HG02642 (cell line): ENCODE measurements at regions not wholly inside any gene's neighbourhood (a gene's known extent, or its start where the extent isn't known, plus 50 kb on each side); places are given as distances from the start of the nearest gene placed in this dataset.
"Not testable (repeated sequence)": the region's sequence is repeated elsewhere in the genome, so short reads cannot be mapped to it uniquely, and the experiment has no call there.

Experiments
- ATAC-seq: cut with Tn5 transposase; IDR thresholded peaks from one replicate; pipeline ENCODE4 v1.9.1; 2021; ENCODE audit warnings: mild to moderate bottlenecking; ENCODE audit not compliant: unreplicated experiment, poor library complexity

DNA sequence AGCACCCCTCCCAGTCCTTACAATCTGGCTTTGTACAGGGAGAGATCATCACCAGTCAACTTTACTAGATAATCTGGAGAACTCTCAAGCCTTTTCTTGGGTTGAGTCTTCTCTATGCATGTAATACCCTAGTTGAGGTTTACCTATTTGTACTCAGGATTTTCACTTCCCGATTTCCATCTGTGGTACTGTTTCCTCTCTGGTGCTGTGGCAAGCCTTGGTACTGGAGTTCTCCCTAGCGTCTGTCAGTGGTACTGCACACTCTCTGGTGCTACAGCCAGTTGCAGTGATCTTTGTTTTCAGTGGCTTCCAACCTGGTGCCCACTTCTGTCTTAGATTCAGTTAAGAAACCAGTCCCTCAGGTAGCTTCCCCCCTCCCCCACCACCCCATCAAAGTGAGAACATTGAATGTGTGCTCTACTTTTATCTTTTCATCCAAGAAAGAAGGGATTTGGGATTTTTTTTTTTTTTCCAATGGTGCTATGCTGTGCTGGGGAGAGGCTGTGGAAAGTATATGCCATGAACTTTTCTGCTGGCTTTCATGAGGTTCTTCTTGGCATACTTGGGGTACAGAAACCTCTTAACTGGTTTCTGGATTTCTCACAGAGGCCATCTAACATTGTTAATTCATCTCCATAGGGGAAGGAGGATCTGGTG lies 69.4 kb upstream of the EVL start:
- peak; percentile 99 for ATAC-seq

DNA sequence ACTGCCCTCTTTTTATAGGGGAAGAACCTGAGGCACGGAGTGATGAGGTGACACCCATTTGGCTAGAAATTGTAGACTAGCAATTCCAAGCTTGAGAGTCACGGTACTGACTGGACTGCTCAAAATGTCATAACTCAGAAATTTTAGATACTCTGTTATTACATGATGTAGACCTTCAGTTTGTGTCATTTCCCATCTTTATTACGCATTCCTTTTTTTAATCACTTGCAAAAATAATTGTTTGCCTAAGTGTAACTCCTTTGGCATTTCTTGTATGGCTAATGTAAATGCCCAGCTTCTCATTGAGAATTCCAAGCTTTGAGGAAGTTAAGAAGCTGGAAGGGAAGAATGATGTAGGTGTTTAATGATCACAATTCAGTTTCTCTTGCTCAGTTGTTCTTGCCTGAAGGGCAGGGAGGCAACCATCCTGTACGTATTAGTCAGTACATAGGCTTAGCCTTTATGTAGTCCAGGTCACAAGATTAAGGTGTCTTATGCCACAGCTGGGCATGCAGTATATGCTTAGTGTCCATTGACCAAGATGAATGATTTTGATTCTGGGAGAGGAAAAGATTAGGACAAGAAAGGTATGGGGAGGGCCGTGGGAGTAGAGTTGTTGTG lies 68.2 kb upstream of the EVL start:
- ATAC-seq: no peak

DNA sequence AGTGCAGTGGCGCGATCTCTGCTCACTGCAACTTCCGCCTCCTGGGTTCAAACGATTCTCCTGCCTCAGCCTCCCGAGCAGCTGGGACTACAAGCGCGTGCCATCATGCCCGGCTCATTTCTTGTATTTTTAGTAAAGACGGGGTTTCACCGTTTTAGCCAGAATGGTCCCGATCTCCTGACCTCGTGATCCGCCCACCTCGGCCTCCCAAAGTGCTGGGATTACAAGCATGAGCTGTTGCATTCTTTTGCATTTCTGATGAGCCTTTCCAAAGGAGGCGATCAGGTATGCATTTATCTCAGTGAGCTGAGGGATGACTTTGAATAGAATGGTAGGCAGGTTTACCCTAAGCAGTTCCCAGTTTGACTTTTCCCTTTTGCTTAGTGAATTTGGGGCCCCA lies 64.8 kb upstream of the EVL start:
- ATAC-seq: not testable (repeated sequence)

DNA sequence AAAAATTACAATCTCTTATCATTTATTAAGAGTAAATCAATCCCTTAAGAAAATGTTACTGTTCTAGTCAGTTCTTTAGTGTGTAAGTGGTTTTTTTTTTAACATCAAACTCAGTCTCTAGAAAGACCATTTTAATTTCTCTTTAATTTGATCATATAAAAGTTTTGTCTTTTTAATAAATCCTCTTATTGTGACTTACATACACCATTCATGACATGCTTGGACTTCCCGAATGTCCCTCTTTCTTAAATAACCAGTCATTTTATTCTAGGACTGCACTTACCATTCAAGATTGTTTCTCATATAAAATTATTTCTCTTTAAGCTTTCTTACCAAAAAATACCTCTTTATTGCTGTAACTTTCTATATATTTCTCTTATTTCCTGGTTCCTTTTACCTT lies 60.8 kb upstream of the EVL start:
- no peak for ATAC-seq

- no peak for ATAC-seq
These were observed 58.0 kb upstream of the EVL start for GRCh38 chr14:100007254-100007653.

GRCh38 chr14:100009802-100010201 lies 55.4 kb upstream of the EVL start:
- not testable (repeated sequence) for ATAC-seq

DNA sequence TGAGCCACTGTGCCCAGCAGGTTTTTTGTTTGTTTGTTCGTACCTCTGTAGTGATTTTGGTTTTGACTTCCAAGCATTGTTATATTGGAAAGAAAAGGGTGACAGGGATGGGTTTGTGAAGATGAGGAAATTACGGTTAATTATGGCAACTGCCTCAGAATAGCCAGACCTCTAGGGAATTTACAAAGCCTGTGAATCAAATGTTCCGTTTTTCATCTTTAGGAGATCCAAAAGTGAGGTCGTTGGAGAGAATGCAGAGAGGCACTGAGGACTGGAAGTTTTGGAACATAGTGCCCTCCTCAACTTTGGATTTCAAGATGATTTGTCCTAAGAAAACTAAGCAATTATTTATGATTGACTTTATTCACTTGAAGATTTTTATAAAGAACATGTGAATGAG lies 54.5 kb upstream of the EVL start:
- ATAC-seq: no peak

GRCh38 chr14:100011628-100012325 lies 53.4 kb upstream of the EVL start:
- no peak for ATAC-seq

GRCh38 chr14:100012478-100013327 lies 52.5 kb upstream of the EVL start:
- ATAC-seq: no peak

DNA sequence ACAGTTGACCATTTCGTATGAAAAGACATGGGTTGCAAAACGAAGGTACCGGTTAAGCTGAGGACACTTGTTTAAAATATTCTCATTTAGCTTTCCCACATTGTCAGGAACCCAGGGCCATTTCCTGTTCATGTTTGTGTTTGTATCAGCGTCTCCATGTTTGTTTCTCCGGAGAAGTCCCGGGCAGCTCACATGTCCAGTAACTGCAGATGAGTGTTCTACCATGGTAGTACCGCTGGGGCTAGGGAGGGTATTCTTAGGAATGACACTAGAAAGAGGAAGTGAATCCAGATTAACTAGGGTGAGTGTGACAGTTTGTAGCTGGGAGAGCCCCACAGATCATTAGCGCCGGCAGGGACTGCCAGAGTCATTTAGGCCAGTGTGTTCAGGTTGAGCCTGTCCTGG lies 50.0 kb upstream of the EVL start:
- ATAC-seq: peak; percentile 85
